Vagina (tissue), 2 donors: ENCODE measurements at regions not wholly inside any gene's neighbourhood (a gene's known extent, or its start where the extent isn't known, plus 50 kb on each side); places are given as distances from the start of the nearest gene placed in this dataset.

Experiments used
- DNase-seq, 2 donors: peaks; one replicate each; pipeline ENCODE4 v3.0.0-alpha.2; 2017; ENCODE audit errors: extremely low spot score in 2 of 2
- H3K27ac ChIP-seq: fragments of 200-600 bp; sonication (generic); one replicate; pipeline ENCODE4 v1.5.1; 2019
- H3K27me3 ChIP-seq: fragments of 200-600 bp; sonication (generic); one replicate; pipeline ENCODE4 v1.5.1; 2019
- H3K36me3 ChIP-seq, 2 donors: fragments of 200-600 bp; sonication (generic); one replicate each; pipeline ENCODE4 v1.5.1; 2017 to 2019
- H3K4me1 ChIP-seq: fragments of 200-600 bp; sonication (generic); one replicate; pipeline ENCODE4 v1.5.1; 2019
- H3K4me3 ChIP-seq, 2 donors: fragments of 200-600 bp; sonication (generic); 1 replicate in 1 of 2; 2 replicates in 1 of 2; pipeline ENCODE4 v1.5.1; 2016 to 2019
- H3K9me3 ChIP-seq: fragments of 200-600 bp; sonication (generic); one replicate; pipeline ENCODE4 v1.5.1; 2019
- POLR2A ChIP-seq, 2 donors: fragments of 450-650 bp; IDR thresholded peaks; one replicate each; pipeline ENCODE4 v1.6.1; 2017; ENCODE audit warnings: antibody characterized with exemption in 2 of 2, mild to moderate bottlenecking in 2 of 2, moderate library complexity in 2 of 2
- POLR2AphosphoS5 ChIP-seq, 2 donors: sonication (generic); formaldehyde crosslinking; IDR thresholded peaks; one replicate each; pipeline ENCODE4 v1.9.0; 2017; ENCODE audit warnings: antibody characterized with exemption in 2 of 2, mild to moderate bottlenecking in 2 of 2, low read depth in 1 of 2; ENCODE audit not compliant: insufficient read depth in 1 of 2
- intact Hi-C: fragments of 100-400 bp; cut with DNase I; formaldehyde crosslinking; loops from one replicate; pipeline ENCODE4 v1.15.1; 2023
- TF ChIP-seq, protein P1 (sequence below), 3 experiments: fragments of 450-650 bp in 2 of 3; fragments of 200-600 bp in 1 of 3; sonication (generic) in 1 of 3; IDR thresholded peaks; one replicate each; pipeline ENCODE4 v1.5.1; 2017 to 2019; ENCODE audit warnings: antibody characterized with exemption in 3 of 3, mild to moderate bottlenecking in 2 of 3, moderate library complexity in 2 of 3

DNA sequence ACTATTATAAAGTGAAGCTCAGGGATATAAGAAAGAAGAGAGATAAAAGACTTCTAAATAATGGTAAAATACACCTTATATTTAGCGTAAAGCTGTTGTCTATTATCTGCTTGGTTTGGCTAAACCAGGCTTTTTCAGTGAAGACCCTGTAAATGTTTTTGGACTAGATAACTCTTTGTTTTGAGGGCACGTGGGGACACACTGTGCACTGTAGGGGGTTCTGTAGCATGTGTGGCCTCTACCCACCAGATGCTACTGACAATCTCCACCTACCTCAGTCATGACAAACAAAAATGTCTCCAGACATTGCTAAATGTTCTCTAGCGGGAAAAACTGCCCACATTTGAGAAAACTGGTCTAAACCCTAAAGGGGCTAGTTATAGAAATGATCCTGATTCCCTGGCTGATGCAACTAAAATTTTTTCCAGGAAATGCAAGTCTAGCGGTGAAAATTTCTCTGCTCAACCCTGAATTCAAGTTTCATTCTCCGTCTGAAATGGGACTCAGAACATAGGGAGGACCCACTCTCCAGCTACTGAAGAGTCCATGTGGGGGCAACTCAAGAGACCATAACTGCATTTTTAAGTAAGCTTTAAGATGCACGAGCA lies 355.2 kb upstream of the RASGEF1B start:
- H3K27ac ChIP-seq = no peak overlapping the region
- no peaks in the 10 kb centered on the region for H3K36me3 ChIP-seq
- H3K4me1 ChIP-seq = no peaks in the 10 kb centered on the region
- intact Hi-C loops = no loop called here
- no peaks in the 10 kb centered on the region for H3K27me3 ChIP-seq
- no peak overlapping the region for H3K4me3 ChIP-seq
- TF ChIP-seq POLR2A (IDR thresholded peaks at IDR 0.05) (no peak), POLR2AphosphoS5 (IDR thresholded peaks at IDR 0.05; ENCODE audit: insufficient read depth in 1 of 2, low read depth in 1 of 2) (no peak)
- TF ChIP-seq, protein P1, sequence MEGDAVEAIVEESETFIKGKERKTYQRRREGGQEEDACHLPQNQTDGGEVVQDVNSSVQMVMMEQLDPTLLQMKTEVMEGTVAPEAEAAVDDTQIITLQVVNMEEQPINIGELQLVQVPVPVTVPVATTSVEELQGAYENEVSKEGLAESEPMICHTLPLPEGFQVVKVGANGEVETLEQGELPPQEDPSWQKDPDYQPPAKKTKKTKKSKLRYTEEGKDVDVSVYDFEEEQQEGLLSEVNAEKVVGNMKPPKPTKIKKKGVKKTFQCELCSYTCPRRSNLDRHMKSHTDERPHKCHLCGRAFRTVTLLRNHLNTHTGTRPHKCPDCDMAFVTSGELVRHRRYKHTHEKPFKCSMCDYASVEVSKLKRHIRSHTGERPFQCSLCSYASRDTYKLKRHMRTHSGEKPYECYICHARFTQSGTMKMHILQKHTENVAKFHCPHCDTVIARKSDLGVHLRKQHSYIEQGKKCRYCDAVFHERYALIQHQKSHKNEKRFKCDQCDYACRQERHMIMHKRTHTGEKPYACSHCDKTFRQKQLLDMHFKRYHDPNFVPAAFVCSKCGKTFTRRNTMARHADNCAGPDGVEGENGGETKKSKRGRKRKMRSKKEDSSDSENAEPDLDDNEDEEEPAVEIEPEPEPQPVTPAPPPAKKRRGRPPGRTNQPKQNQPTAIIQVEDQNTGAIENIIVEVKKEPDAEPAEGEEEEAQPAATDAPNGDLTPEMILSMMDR (IDR thresholded peaks at IDR 0.05) = no peak
- no peak for DNase-seq
- no peaks in the 10 kb centered on the region for H3K9me3 ChIP-seq

DNA sequence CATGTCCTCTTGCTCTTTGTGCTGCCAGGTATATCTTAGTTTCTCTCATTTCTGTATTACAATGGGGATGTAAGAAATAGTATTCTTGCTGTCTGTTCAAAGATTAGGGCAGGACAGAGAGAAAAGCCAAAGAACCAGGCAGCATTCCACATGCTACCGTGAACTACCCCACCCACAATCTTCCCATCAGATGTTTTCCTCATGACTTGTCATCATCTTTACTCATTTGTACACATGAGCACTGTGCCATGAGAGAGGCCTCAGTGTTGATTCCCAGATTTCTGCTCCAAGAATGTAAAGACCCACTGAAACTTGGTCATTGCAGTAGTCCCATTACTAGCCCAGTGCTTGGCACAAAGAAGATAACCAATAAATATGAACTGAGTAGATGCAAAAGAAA lies 354.6 kb upstream of the RASGEF1B start:
- TF ChIP-seq POLR2AphosphoS5 (IDR thresholded peaks at IDR 0.05; ENCODE audit: insufficient read depth in 1 of 2, low read depth in 1 of 2) (no peak), POLR2A (IDR thresholded peaks at IDR 0.05) (no peak)
- TF ChIP-seq, protein P1 (IDR thresholded peaks at IDR 0.05) = no peak
- no peaks in the 10 kb centered on the region for H3K36me3 ChIP-seq
- H3K9me3 ChIP-seq = no peaks in the 10 kb centered on the region
- no peak for DNase-seq
- H3K27me3 ChIP-seq = no peaks in the 10 kb centered on the region
- intact Hi-C loops = no loop called here
- no peak overlapping the region for H3K27ac ChIP-seq
- H3K4me1 ChIP-seq = no peaks in the 10 kb centered on the region
- H3K4me3 ChIP-seq = no peak overlapping the region

DNA sequence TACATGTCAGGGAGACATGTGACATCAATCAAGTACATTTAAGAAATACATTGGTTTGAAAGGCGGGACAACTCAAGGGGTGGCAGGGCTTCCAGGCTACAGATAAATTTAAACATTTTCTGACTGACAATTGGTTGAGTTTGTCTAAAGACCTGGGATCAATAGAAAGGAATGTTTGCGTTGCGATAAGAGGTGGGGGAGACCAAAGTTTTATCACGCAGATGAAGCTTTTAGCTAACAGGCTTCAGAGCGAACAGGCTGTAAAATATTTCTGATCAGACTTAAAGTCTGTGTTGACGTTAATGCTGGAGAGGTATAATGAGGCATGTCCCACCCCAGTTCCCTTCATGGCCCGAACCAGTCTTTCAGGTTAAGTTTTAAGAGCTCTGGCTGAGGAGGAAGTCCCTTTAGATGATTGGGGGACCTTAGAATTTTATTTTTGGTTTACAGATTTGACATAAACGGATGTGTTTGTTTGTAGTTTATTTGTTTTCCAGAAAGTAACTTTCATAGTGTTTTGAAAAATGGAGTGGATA lies 346.7 kb upstream of the RASGEF1B start:
- TF ChIP-seq, protein P1 (IDR thresholded peaks at IDR 0.05) = no peak
- no peak for TF ChIP-seq POLR2A (IDR thresholded peaks at IDR 0.05)
- TF ChIP-seq POLR2AphosphoS5 (IDR thresholded peaks at IDR 0.05; ENCODE audit: insufficient read depth in 1 of 2, low read depth in 1 of 2) = no peak
- Histone ChIP-seq H3K27me3 (no peaks in the 10 kb centered on the region), H3K9me3 (no peaks in the 10 kb centered on the region), H3K4me3 (no peak overlapping the region), H3K27ac (no peak overlapping the region), H3K36me3 (no peaks in the 10 kb centered on the region), H3K4me1 (peaks cover 10% of the 10 kb centered on the region)
- DNase-seq = no peak
- intact Hi-C loops = no loop called here

DNA sequence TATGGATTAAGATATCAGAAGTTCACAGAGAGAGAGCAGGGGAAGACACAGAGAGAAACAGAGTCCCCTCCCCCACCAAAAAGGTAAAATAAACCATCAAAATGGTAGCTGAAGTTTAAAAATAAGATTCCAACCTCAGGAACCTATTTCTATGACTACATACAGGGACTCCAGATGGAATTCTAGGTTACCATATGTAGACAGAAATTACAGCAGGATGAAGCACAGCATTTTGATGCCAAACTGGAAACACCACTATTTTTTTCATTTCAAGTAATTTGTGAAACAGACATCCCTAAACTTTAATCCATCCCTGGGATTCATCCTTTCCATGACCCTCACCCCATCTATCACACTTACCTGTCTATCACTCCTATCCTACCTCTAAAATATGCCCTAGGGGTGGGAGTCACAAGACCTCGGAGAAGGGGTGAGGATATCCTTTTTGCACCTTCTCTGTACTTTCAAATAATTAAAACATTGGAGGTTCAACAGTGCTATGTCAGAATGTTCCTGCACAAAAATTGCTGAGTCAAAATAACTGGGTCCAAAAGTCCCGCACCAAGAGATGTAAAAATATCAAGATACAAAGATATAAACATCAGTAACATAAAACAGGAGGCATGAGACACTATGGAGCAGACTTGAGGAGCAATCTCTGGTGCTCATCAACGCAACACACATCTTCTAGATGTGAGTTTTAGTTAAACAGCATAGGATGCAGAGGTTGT lies 344.5 kb upstream of the RASGEF1B start:
- Histone ChIP-seq H3K27ac (no peak overlapping the region), H3K9me3 (no peaks in the 10 kb centered on the region), H3K36me3 (no peaks in the 10 kb centered on the region), H3K4me1 (peaks cover 10% of the 10 kb centered on the region), H3K27me3 (no peaks in the 10 kb centered on the region), H3K4me3 (no peak overlapping the region)
- DNase-seq = no peak
- TF ChIP-seq, protein P1 (IDR thresholded peaks at IDR 0.05) = no peak
- TF ChIP-seq POLR2A (IDR thresholded peaks at IDR 0.05) (no peak), POLR2AphosphoS5 (IDR thresholded peaks at IDR 0.05; ENCODE audit: insufficient read depth in 1 of 2, low read depth in 1 of 2) (no peak)
- intact Hi-C loops = no loop called here
